MCF 10A (cell line): ENCODE measurements at regions not wholly inside any gene's neighbourhood (a gene's known extent, or its start where the extent isn't known, plus 50 kb on each side); places are given as distances from the start of the nearest gene placed in this dataset.

Experiments used
- BruUV-seq: library from RNA; stranded (reverse); fragments of 400-500 nt; replicated peaks from 2 replicates; lab custom pipeline; 2021; lab: Mats Ljungman, UMichigan
- CTCF ChIA-PET: fragments of 300-600 bp; sonication (Branson Sonifier 250); formaldehyde crosslinking; extraction: SDS; loops from one replicate; lab custom pipeline; 2021; ENCODE audit warnings: antibody characterized with exemption, inconsistent platforms; lab: Yijun Ruan, JAX
- POLR2A ChIA-PET: fragments of 300-600, 350-650 bp; sonication (Branson Sonifier 250); formaldehyde crosslinking; extraction: SDS; loops from one replicate; lab custom pipeline; 2020; ENCODE audit warnings: antibody characterized with exemption, inconsistent platforms; lab: Yijun Ruan, JAX
- DNase-seq: peaks from one replicate; pipeline ENCODE4 v3.0.0-alpha.2; 2018; ENCODE audit not compliant: unreplicated experiment
- H3K27ac Mint-ChIP-seq: one replicate; pipeline ENCODE4 v1.8.0; 2022; ENCODE audit warnings: mild to moderate bottlenecking, low read depth, mixed read lengths; ENCODE audit not compliant: unreplicated experiment
- H3K27me3 Mint-ChIP-seq: one replicate; pipeline ENCODE4 v1.8.0; 2022; ENCODE audit warnings: mixed read lengths; ENCODE audit not compliant: insufficient read depth, unreplicated experiment
- H3K36me3 Mint-ChIP-seq: one replicate; pipeline ENCODE4 v1.8.0; 2022; ENCODE audit warnings: mild to moderate bottlenecking, moderate library complexity, mixed read lengths; ENCODE audit not compliant: insufficient read depth, unreplicated experiment
- H3K4me1 Mint-ChIP-seq: one replicate; pipeline ENCODE4 v1.8.0; 2022; ENCODE audit warnings: mixed read lengths; ENCODE audit not compliant: insufficient read depth, unreplicated experiment
- H3K4me3 Mint-ChIP-seq: one replicate; pipeline ENCODE4 v1.8.0; 2022; ENCODE audit warnings: mild to moderate bottlenecking, moderate library complexity, mixed read lengths; ENCODE audit not compliant: unreplicated experiment
- H3K9me3 Mint-ChIP-seq: one replicate; pipeline ENCODE4 v1.8.0; 2022; ENCODE audit warnings: mixed read lengths; ENCODE audit not compliant: unreplicated experiment
- intact Hi-C: fragments of 100-400 bp; cut with micrococcal nuclease; formaldehyde crosslinking; loops from 2 replicates; pipeline ENCODE4 v1.14.1; 2022
- TF ChIP-seq, protein P1 (sequence below): fragments of 200-600 bp; IDR thresholded peaks from one replicate; pipeline ENCODE4 v1.8.0; 2022; ENCODE audit warnings: antibody characterized with exemption, mild to moderate bottlenecking; ENCODE audit not compliant: unreplicated experiment

DNA sequence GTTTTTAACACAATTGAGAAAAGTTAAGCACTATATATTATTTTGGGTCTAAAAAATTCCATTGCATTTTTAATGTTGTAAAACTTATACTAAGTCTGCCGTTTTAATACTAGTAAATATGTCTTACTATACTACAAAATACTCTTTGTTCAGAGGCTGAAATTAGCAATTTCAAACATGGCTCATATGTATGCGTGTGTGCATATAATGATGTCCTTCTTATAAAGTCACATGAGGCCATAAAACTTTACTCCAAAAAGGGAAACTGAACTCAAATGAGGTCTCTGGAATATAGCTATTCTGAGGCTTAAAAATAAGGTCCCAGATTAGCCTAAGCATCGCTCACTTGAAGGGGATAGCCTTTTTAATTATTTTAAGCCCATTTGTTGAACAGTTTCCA lies 224.0 kb downstream of the MYLK4 start:
- POLR2A ChIA-PET = interaction anchor here (0.8 kb wide), 1 partner anchor 1714 kb away, joined by 3 read pairs; no protein-coding TSS in a partner anchor
- intact Hi-C loops = no loop called here
- peaks cover 7% of the 10 kb centered on the region for H3K9me3 Mint-ChIP-seq
- CTCF ChIA-PET = interaction anchor here (0.6 kb wide), 1 partner anchor 35 kb away, joined by 4 read pairs; no protein-coding TSS in a partner anchor
- H3K4me3 Mint-ChIP-seq = no peak overlapping the region
- no peak overlapping the region for H3K27ac Mint-ChIP-seq
- DNase-seq = no peak
- BruUV-seq = no TSS peak
- TF ChIP-seq, protein P1, sequence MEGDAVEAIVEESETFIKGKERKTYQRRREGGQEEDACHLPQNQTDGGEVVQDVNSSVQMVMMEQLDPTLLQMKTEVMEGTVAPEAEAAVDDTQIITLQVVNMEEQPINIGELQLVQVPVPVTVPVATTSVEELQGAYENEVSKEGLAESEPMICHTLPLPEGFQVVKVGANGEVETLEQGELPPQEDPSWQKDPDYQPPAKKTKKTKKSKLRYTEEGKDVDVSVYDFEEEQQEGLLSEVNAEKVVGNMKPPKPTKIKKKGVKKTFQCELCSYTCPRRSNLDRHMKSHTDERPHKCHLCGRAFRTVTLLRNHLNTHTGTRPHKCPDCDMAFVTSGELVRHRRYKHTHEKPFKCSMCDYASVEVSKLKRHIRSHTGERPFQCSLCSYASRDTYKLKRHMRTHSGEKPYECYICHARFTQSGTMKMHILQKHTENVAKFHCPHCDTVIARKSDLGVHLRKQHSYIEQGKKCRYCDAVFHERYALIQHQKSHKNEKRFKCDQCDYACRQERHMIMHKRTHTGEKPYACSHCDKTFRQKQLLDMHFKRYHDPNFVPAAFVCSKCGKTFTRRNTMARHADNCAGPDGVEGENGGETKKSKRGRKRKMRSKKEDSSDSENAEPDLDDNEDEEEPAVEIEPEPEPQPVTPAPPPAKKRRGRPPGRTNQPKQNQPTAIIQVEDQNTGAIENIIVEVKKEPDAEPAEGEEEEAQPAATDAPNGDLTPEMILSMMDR = no peak
- H3K4me1 Mint-ChIP-seq = peaks cover 26% of the 10 kb centered on the region
- H3K27me3 Mint-ChIP-seq = no peaks in the 10 kb centered on the region
- no peaks in the 10 kb centered on the region for H3K36me3 Mint-ChIP-seq

DNA sequence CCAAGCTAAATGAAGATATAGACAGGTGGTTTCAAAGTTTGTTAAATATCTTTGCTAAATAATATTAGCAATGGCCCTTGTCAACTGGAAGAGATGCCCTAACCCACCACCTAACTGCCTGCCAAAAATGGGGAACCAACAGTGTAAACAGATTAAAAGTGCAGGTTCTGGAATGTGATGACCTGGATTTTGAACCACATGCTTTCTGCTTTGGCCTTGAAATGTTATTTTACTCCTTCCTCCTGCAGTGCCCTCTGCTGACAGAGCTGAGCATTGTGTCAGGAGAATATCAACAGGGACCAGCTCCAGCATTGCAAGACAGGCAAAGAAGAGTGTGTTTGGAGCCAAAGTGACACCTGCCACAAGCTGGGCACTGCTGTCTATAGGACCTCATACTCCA lies 226.6 kb downstream of the MYLK4 start:
- H3K27me3 Mint-ChIP-seq = no peaks in the 10 kb centered on the region
- H3K4me3 Mint-ChIP-seq = no peak overlapping the region
- no TSS peak for BruUV-seq
- H3K9me3 Mint-ChIP-seq = no peaks in the 10 kb centered on the region
- H3K4me1 Mint-ChIP-seq = peaks cover 16% of the 10 kb centered on the region
- TF ChIP-seq, protein P1 = no peak
- CTCF ChIA-PET = interaction anchor here (0.6 to 1.4 kb wide), 2 partner anchors 17 to 166 kb away, joined by 3 to 7 read pairs; no protein-coding TSS in a partner anchor
- intact Hi-C loops = no loop called here
- no peak overlapping the region for H3K27ac Mint-ChIP-seq
- H3K36me3 Mint-ChIP-seq = no peaks in the 10 kb centered on the region
- DNase-seq = peak; percentile 28
- POLR2A ChIA-PET = interaction anchor here (1.0 to 2.1 kb wide), 2 partner anchors 8 to 17 kb away, joined by 4 to 8 read pairs; no protein-coding TSS in a partner anchor

DNA sequence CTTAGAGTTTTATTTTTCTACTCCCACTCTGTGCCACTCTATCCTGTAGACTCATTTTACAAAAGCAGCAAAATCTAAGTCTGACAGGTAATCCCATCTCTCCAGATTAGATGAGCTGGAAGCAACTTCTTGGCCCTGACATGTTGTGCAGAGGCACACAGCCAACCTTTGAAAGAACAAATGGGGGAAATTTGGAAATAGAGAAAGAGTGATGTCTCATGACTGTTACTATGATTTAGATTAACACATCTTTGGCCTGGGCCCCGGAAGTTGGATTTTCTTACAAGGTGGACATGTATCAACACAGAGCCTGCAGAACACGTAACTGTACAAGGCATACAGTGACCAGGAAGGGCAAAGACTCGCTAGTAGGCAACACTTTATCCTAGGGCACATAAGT lies 227.7 kb downstream of the MYLK4 start:
- TF ChIP-seq, protein P1 = no peak
- peaks cover 16% of the 10 kb centered on the region for H3K4me1 Mint-ChIP-seq
- peak; percentile 92 for DNase-seq
- intact Hi-C loops = no loop called here
- ChIA-PET CTCF (interaction anchor here (0.7 to 0.8 kb wide), 3 partner anchors 109 to 838 kb away, joined by 3 read pairs; no protein-coding TSS in a partner anchor), POLR2A (interaction anchor here (0.7 to 2.1 kb wide), 6 partner anchors 9 to 793 kb away, joined by 3 to 8 read pairs (median 4); no protein-coding TSS in a partner anchor)
- no TSS peak for BruUV-seq
- H3K27me3 Mint-ChIP-seq = no peaks in the 10 kb centered on the region
- H3K27ac Mint-ChIP-seq = peak overlapping the region; percentile 87
- no peaks in the 10 kb centered on the region for H3K9me3 Mint-ChIP-seq
- H3K4me3 Mint-ChIP-seq = peak overlapping the region; percentile 21
- H3K36me3 Mint-ChIP-seq = no peaks in the 10 kb centered on the region

DNA sequence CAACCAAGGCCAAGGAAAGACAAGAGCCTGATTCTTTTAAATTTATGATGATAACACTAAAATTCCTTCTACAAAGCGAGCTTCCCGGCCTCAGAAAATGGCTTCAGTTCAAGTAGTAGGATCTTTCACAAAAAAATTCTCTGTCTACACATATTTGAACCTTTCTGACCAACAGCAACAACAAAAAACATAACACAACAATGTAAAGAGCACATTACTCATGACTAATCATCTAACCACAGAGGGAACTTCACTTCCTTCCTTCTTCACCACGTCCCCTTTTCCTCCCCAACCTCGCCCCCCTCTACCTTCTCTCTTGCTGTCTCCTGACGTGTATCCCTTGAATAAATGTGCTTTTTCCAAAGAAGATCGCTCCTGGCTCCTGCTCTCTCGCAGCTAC lies 228.2 kb downstream of the MYLK4 start:
- ChIA-PET CTCF (interaction anchor here (0.8 kb wide), 1 partner anchor 109 kb away, joined by 3 read pairs; no protein-coding TSS in a partner anchor), POLR2A (interaction anchor here (0.6 to 2.1 kb wide), 6 partner anchors 10 to 793 kb away, joined by 3 to 8 read pairs (median 4); no protein-coding TSS in a partner anchor)
- Mint-ChIP-seq H3K4me3 (peak overlapping the region; percentile 21), H3K9me3 (no peaks in the 10 kb centered on the region), H3K4me1 (peaks cover 16% of the 10 kb centered on the region), H3K27me3 (no peaks in the 10 kb centered on the region), H3K27ac (peak overlapping the region; percentile 87), H3K36me3 (no peaks in the 10 kb centered on the region)
- no TSS peak for BruUV-seq
- TF ChIP-seq, protein P1 = no peak
- intact Hi-C loops = no loop called here
- peak; percentile 73 for DNase-seq
